GM12872 (cell line): ENCODE measurements at regions not wholly inside any gene's neighbourhood (a gene's known extent, or its start where the extent isn't known, plus 50 kb on each side); places are given as distances from the start of the nearest gene placed in this dataset.

Experiments
- CTCF ChIP-seq: IDR thresholded peaks from 3 replicates; pipeline ENCODE4 v1.5.1; 2011; ENCODE audit warnings: low read depth, mild to moderate bottlenecking, low read length, moderate library complexity; ENCODE audit not compliant: insufficient read depth

GRCh38 chr20:52921340-52921739 is 50.8 kb upstream of the TSHZ2 start:
- no peak for TF ChIP-seq CTCF

- TF ChIP-seq CTCF: no peak
These were observed 53.8 kb upstream of the TSHZ2 start for GRCh38 chr20:52918311-52918710.

GRCh38 chr20:52915564-52915963 is 56.6 kb upstream of the TSHZ2 start:
- no peak for TF ChIP-seq CTCF

- no peak for TF ChIP-seq CTCF
These were observed 57.3 kb upstream of the TSHZ2 start for GRCh38 chr20:52914870-52915269.

GRCh38 chr20:52913650-52914387 is 58.3 kb upstream of the TSHZ2 start:
- TF ChIP-seq CTCF: no peak

GRCh38 chr20:52905241-52905994 is 66.7 kb upstream of the TSHZ2 start:
- no peak for TF ChIP-seq CTCF

- no peak for TF ChIP-seq CTCF
These were observed 67.3 kb upstream of the TSHZ2 start for GRCh38 chr20:52904837-52905236.
